Epidermal melanocyte (primary cell): ENCODE measurements at regions not wholly inside any gene's neighbourhood (a gene's known extent, or its start where the extent isn't known, plus 50 kb on each side); places are given as distances from the start of the nearest gene placed in this dataset.

Experiments
- DNase-seq: peaks from one replicate; pipeline ENCODE4 v3.0.0; 2011; ENCODE audit warnings: low spot score; ENCODE audit not compliant: insufficient read length

DNA sequence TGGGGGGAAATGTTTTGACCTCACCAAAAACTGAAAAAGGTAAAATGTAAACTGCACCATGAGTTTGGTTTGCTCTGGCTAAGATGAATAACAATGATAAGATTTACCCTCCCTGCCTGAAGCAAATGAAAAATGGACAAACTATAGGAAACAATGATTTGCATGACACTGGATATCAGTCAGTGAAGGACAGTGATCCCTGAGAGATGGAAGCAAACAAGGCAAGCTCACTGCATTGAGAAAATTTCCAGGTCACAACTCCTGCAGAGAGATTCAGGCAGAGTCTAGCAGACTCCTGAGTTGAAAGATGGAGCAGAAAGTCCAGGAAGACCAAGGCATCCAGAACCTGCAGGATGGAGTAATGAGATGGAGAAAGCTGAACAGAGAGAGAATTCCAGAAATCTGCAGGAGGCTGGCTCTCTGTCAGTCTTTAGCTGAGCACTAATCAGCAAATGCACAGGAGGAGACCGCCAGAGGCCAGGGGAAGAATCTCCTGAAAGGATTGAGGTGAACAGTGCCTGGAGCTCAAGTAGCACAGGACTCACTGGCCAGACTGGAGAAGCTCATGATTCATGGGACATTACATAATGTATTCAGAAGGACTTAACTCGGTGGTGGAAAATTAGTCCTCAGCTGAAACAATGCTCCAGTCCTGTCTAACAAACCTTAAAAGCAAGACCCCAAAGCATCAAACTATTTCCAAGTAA, 51.2 kb upstream of the PALS2 start:
- DNase-seq, result no peak
